H1 (cell line): ENCODE measurements at regions not wholly inside any gene's neighbourhood (a gene's known extent, or its start where the extent isn't known, plus 50 kb on each side); places are given as distances from the start of the nearest gene placed in this dataset.

Experiments
- KDM1A ChIP-seq: fragments of 200-600, 300-600 bp; sonication (generic); IDR thresholded peaks from 2 replicates; pipeline ENCODE4 v1.7.1; 2016; ENCODE audit warnings: mild to moderate bottlenecking, low read length, borderline replicate concordance
- POLR2A ChIP-seq, 2 experiments: IDR thresholded peaks; 1 replicate in 1 of 2; 2 replicates in 1 of 2; pipeline ENCODE4 v1.6.1; 2011; ENCODE audit warnings: low read depth in 2 of 2, low read length in 2 of 2, mild to moderate bottlenecking in 2 of 2; ENCODE audit errors: control extremely low read depth in 1 of 2

GRCh38 chr11:127524618-127525017 is 524.0 kb upstream of the KIRREL3 start (continued):
- TF ChIP-seq KDM1A = no peak
- TF ChIP-seq POLR2A (IDR thresholded peaks at IDR 0.05; ENCODE audit: control extremely low read depth in 1 of 2, low read depth in 2 of 2, low read length in 2 of 2) = no peak
